ENCODE measurements at regions not wholly inside any gene's neighbourhood (a gene's known extent, or its start where the extent isn't known, plus 50 kb on each side); places are given as distances from the start of the nearest gene placed in this dataset.

DNA sequence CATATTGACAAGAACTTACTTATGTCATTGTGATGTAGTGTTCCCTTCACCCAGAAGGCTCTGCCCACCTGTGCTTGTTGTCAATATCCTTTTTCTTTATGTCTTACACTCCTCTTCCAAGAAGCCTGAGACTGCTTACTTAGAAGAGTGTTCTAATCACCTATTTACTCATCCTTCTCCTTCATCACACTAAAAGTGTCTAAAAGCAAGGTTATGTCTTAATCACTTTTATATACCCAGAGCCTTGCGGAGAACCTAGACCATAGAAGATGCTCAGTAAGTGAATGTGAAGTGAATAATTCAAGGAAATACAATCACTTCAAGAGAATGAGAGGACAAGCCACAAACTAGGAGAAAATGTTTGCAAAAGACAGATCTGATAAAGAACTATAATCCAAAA, 177.6 kb upstream of the S100G start:
- Histone ChIP-seq H3K27ac (ENCODE audit: low read depth, low read length) (no peak overlapping the region), H3K36me3 (ENCODE audit: insufficient read depth, low read length) (no peaks in the 10 kb centered on the region), H3K4me3 (ENCODE audit: low read length) (no peak overlapping the region), H3K4me1 (ENCODE audit: insufficient read depth, low read length) (no peaks in the 10 kb centered on the region), H3K9me3 (ENCODE audit: low read length) (no peaks in the 10 kb centered on the region), H3K27me3 (ENCODE audit: insufficient read depth, low read length, poor library complexity, severe bottlenecking) (no peaks in the 10 kb centered on the region)
- Mint-ChIP-seq H3K27me3 (peaks cover 8 to 11% of the 10 kb centered on the region in 2 donors), H3K4me3 (no peak overlapping the region), H3K27ac (no peak overlapping the region), H3K9me3 (no peaks in the 10 kb centered on the region), H3K4me1 (no peaks in the 10 kb centered on the region), H3K36me3 (no peaks in the 10 kb centered on the region)
- DNase-seq: no peak
- CTCF ChIA-PET: interaction anchor here (0.5 kb wide), 1 partner anchor 1737 kb away, joined by 3 read pairs; no protein-coding TSS in a partner anchor
- POLR2A ChIA-PET: no interaction called here

DNA sequence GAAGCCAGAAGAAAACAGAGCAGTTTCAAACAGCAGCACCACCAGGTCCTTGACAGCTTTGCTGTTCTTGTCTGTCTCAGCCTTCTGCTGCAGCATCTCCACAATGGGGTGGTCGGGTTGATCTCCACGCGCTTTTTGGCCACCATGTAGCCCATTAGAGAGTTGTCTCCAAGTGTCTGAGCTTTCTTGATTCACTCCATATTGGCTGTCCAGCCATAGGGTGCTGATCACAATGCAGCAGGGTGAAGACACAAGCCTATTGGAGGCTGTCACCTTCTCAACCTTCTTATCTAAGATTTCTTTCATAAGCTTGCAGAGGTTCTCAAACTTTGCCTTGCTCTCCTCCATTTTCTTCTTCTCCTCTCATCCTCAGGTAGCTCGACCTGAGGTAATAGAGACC, 175.4 kb upstream of the S100G start:
- POLR2A ChIA-PET: no interaction called here
- peaks cover 0 to 5% (median 3%) of the 10 kb centered on the region in 3 donors for H3K4me1 Mint-ChIP-seq
- no peak for DNase-seq
- no peak overlapping the region for H3K27ac ChIP-seq (ENCODE audit: low read depth, low read length)
- H3K27me3 Mint-ChIP-seq: peaks cover 7 to 8% of the 10 kb centered on the region in 2 donors
- H3K36me3 ChIP-seq (ENCODE audit: insufficient read depth, low read length): no peaks in the 10 kb centered on the region
- no peaks in the 10 kb centered on the region for H3K27me3 ChIP-seq (ENCODE audit: insufficient read depth, low read length, poor library complexity, severe bottlenecking)
- no peaks in the 10 kb centered on the region for H3K4me1 ChIP-seq (ENCODE audit: insufficient read depth, low read length)
- CTCF ChIA-PET: no interaction called here
- no peak overlapping the region for H3K4me3 ChIP-seq (ENCODE audit: low read length)
- no peaks in the 10 kb centered on the region for H3K36me3 Mint-ChIP-seq
- no peak overlapping the region for H3K27ac Mint-ChIP-seq
- no peak overlapping the region for H3K4me3 Mint-ChIP-seq
- no peaks in the 10 kb centered on the region for H3K9me3 ChIP-seq (ENCODE audit: low read length)
- no peaks in the 10 kb centered on the region for H3K9me3 Mint-ChIP-seq

DNA sequence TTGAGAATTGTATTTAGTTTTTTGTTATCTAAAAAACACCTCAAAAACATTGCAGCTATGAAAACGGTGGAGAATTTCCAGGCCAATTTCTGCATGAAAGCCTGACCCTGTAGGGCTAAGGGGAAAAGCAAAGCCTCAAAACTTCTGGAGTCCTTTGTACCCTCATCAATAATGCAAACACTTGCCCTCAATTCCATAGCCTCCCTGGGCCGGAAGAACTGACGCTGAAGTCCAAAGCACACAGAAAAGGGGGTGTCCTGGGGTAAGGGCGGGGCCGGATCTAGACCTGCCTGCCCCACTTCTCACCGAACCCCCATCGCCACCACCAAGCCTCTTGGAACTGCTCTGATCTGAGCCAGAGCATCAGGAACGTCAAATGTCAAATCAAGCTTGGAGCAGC, 173.9 kb upstream of the S100G start:
- no peak overlapping the region for H3K4me3 Mint-ChIP-seq
- peaks cover 7 to 8% of the 10 kb centered on the region in 2 donors for H3K27me3 Mint-ChIP-seq
- DNase-seq: no peak
- Histone ChIP-seq H3K36me3 (ENCODE audit: insufficient read depth, low read length) (no peaks in the 10 kb centered on the region), H3K4me3 (ENCODE audit: low read length) (no peak overlapping the region), H3K9me3 (ENCODE audit: low read length) (no peaks in the 10 kb centered on the region), H3K27me3 (ENCODE audit: insufficient read depth, low read length, poor library complexity, severe bottlenecking) (no peaks in the 10 kb centered on the region), H3K4me1 (ENCODE audit: insufficient read depth, low read length) (no peaks in the 10 kb centered on the region), H3K27ac (ENCODE audit: low read depth, low read length) (no peak overlapping the region)
- H3K9me3 Mint-ChIP-seq: no peaks in the 10 kb centered on the region
- no peak overlapping the region for H3K27ac Mint-ChIP-seq
- ChIA-PET CTCF (no interaction called here), POLR2A (no interaction called here)
- H3K4me1 Mint-ChIP-seq: peaks cover 0 to 6% (median 3%) of the 10 kb centered on the region in 3 donors
- H3K36me3 Mint-ChIP-seq: no peaks in the 10 kb centered on the region

DNA sequence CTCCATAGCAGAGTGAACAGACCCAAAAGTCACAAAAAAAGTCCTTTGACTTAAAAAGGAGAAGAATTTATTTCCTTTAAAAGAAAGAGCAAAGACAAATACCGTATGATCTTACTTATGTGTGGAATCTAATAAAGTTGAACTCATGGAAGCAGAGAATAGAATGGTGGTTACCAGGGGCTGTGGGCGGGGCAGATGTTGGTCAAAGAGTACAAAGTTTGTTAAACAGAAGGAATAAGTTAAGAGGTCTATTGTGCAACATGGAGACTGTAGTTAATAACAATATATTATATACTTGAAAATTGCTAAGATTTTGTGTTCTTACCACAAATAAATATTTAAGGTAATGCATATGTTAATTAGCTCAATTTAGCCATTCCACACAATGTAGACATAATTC, 173.3 kb upstream of the S100G start:
- H3K4me3 Mint-ChIP-seq: no peak overlapping the region
- peak overlapping the region in 1 of 8 donors; percentile 56 for H3K27ac Mint-ChIP-seq
- Histone ChIP-seq H3K27me3 (ENCODE audit: insufficient read depth, low read length, poor library complexity, severe bottlenecking) (no peaks in the 10 kb centered on the region), H3K9me3 (ENCODE audit: low read length) (no peaks in the 10 kb centered on the region), H3K36me3 (ENCODE audit: insufficient read depth, low read length) (no peaks in the 10 kb centered on the region), H3K4me3 (ENCODE audit: low read length) (no peak overlapping the region), H3K4me1 (ENCODE audit: insufficient read depth, low read length) (no peaks in the 10 kb centered on the region), H3K27ac (ENCODE audit: low read depth, low read length) (no peak overlapping the region)
- DNase-seq: no peak
- H3K9me3 Mint-ChIP-seq: no peaks in the 10 kb centered on the region
- H3K27me3 Mint-ChIP-seq: peaks cover 7% of the 10 kb centered on the region in 2 donors
- ChIA-PET CTCF (no interaction called here), POLR2A (no interaction called here)
- peaks cover 0 to 6% (median 3%) of the 10 kb centered on the region in 3 donors for H3K4me1 Mint-ChIP-seq
- no peaks in the 10 kb centered on the region for H3K36me3 Mint-ChIP-seq

DNA sequence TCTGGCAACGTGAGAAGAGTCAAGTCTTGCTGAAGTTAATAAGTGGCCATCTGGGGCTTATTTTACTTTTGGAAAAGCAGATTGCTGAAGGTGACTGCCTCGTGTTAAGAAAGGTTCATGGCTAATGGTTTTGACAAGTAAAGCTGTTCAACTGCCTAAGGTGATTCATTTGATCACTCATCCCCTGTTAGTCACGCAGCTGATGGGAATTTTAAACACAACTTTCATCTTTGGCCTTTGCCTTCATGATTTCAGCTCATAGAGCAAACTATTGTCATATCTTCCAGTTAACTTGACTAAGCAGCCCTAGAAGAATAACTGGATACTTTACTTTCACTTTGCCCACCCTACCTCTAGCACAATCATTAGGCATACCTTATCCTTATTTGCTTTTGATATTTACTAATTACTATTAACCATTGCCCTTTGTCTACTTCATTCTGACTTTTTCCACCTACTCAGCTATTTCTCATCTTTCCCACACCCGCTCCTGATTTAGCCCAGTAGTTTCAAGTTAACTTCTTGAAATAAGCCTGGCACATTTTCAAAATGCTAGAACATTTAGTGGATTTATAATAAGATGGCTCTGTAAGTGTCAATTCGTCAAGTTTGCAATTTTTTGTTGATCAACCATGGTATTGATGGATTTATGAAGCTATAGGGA, 170.6 kb upstream of the S100G start:
- ChIA-PET POLR2A (no interaction called here), CTCF (no interaction called here)
- peaks cover 3 to 6% (median 6%) of the 10 kb centered on the region in 3 donors for H3K4me1 Mint-ChIP-seq
- Histone ChIP-seq H3K36me3 (ENCODE audit: insufficient read depth, low read length) (no peaks in the 10 kb centered on the region), H3K4me3 (ENCODE audit: low read length) (no peak overlapping the region), H3K9me3 (ENCODE audit: low read length) (no peaks in the 10 kb centered on the region), H3K27ac (ENCODE audit: low read depth, low read length) (no peak overlapping the region), H3K27me3 (ENCODE audit: insufficient read depth, low read length, poor library complexity, severe bottlenecking) (no peaks in the 10 kb centered on the region), H3K4me1 (ENCODE audit: insufficient read depth, low read length) (no peaks in the 10 kb centered on the region)
- H3K27ac Mint-ChIP-seq: no peak overlapping the region
- no peaks in the 10 kb centered on the region for H3K9me3 Mint-ChIP-seq
- no peaks in the 10 kb centered on the region for H3K36me3 Mint-ChIP-seq
- H3K4me3 Mint-ChIP-seq: peak overlapping the region in 1 of 7 donors; percentile 29
- DNase-seq: no peak
- H3K27me3 Mint-ChIP-seq: peaks cover 0 to 3% of the 10 kb centered on the region in 2 donors

DNA sequence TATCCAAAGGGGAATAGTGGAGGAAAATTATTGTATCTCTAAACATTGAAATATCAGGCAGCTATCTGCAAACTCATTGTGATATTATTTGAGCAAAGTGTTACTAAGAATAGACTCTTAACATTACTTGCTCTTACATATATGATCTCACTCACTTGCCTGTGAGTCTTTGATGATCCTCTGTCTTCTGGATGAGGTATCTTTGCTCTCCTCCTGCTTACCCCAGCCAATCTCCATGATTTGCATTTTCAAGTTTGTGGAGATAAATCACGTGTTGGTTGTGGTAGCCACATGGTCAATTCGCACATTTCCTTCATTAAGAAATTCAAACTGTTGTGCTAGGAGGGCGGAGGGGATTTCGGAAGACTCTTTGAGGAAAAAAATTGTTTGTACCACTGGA, 169.9 kb upstream of the S100G start:
- ChIA-PET CTCF (no interaction called here), POLR2A (no interaction called here)
- no peaks in the 10 kb centered on the region for H3K36me3 ChIP-seq (ENCODE audit: insufficient read depth, low read length)
- H3K9me3 ChIP-seq (ENCODE audit: low read length): no peaks in the 10 kb centered on the region
- no peak overlapping the region for H3K27ac ChIP-seq (ENCODE audit: low read depth, low read length)
- Mint-ChIP-seq H3K27ac (no peak overlapping the region), H3K36me3 (no peaks in the 10 kb centered on the region), H3K9me3 (no peaks in the 10 kb centered on the region), H3K4me3 (no peak overlapping the region), H3K27me3 (peaks cover 0 to 3% of the 10 kb centered on the region in 2 donors), H3K4me1 (peaks cover 6% of the 10 kb centered on the region in 3 donors)
- no peak for DNase-seq
- no peaks in the 10 kb centered on the region for H3K4me1 ChIP-seq (ENCODE audit: insufficient read depth, low read length)
- no peak overlapping the region for H3K4me3 ChIP-seq (ENCODE audit: low read length)
- no peaks in the 10 kb centered on the region for H3K27me3 ChIP-seq (ENCODE audit: insufficient read depth, low read length, poor library complexity, severe bottlenecking)

DNA sequence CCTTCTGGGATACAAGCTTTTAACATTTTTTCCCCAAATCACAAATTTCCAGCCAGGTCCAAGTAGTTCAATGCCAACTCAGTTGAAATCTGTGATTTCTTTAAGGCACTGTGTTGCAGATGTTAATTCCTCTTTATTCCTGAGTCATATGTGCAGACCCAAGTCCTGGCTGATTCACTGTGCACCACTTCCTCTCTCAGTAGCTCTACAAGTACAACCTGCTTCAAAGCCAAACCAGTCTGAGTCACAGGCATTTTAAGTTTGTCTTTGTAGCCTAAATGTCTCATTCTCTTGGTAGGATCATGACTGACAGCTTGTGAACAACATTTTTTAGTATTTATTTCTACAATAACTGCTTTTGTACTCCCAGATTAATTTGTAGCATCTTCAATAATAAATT, 165.6 kb upstream of the S100G start:
- H3K9me3 Mint-ChIP-seq: peaks cover 0 to 1% (median 0%) of the 10 kb centered on the region in 5 donors
- no peak overlapping the region for H3K4me3 Mint-ChIP-seq
- H3K27me3 ChIP-seq (ENCODE audit: insufficient read depth, low read length, poor library complexity, severe bottlenecking): no peaks in the 10 kb centered on the region
- H3K4me3 ChIP-seq (ENCODE audit: low read length): no peak overlapping the region
- H3K36me3 Mint-ChIP-seq: no peaks in the 10 kb centered on the region
- no peaks in the 10 kb centered on the region for H3K4me1 ChIP-seq (ENCODE audit: insufficient read depth, low read length)
- H3K36me3 ChIP-seq (ENCODE audit: insufficient read depth, low read length): no peaks in the 10 kb centered on the region
- CTCF ChIA-PET: no interaction called here
- no peaks in the 10 kb centered on the region for H3K9me3 ChIP-seq (ENCODE audit: low read length)
- H3K27me3 Mint-ChIP-seq: peaks cover 2 to 6% of the 10 kb centered on the region in 2 donors
- H3K4me1 Mint-ChIP-seq: peaks cover 3 to 6% (median 4%) of the 10 kb centered on the region in 3 donors
- no peak overlapping the region for H3K27ac ChIP-seq (ENCODE audit: low read depth, low read length)
- no peak overlapping the region for H3K27ac Mint-ChIP-seq
- DNase-seq: peak in 1 of 5 donors; percentile 17
- POLR2A ChIA-PET: no interaction called here

DNA sequence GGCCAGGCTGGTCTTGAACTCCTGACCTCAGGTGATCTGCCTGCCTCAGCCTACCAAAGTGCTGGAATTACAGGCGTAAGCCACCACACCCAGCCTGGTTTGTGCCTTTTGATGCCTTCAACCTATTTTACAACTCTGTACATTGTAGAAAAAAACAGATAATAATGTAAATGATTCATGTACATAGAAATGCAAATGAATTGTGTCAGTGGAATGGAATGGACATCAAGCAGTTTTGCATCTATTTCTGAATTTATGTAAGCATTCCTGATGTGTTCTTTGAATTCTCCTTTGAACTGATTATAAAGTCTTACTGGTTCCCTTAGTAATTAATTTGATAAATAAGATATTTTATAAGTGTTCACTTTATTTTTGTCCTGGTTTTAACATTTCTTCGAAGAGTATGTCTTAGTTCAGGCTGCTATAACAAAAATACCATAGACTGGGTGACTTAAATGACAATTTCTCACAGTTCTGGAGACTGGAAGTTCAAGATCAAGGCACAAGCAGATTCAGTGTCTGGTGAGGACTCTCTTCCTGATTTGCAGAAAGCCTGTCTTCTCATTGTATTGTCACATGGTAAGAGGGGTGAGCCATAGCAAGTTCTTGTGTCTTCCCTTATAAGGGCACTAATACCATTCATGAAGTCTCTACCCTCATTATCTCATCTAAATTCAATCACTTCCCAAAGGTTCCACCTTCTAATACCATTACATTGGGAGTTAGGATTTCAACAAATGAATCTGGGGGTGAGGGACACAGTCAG, 162.2 kb upstream of the S100G start:
- no peak for DNase-seq
- Mint-ChIP-seq H3K36me3 (no peaks in the 10 kb centered on the region), H3K27ac (no peak overlapping the region), H3K4me1 (peaks cover 0 to 6% (median 4%) of the 10 kb centered on the region in 3 donors), H3K9me3 (peaks cover 0 to 1% (median 0%) of the 10 kb centered on the region in 5 donors), H3K4me3 (no peak overlapping the region), H3K27me3 (peaks cover 6 to 7% of the 10 kb centered on the region in 2 donors)
- ChIA-PET CTCF (no interaction called here), POLR2A (no interaction called here)
- H3K4me1 ChIP-seq (ENCODE audit: insufficient read depth, low read length): no peaks in the 10 kb centered on the region
- no peaks in the 10 kb centered on the region for H3K36me3 ChIP-seq (ENCODE audit: insufficient read depth, low read length)
- no peak overlapping the region for H3K4me3 ChIP-seq (ENCODE audit: low read length)
- no peak overlapping the region for H3K27ac ChIP-seq (ENCODE audit: low read depth, low read length)
- H3K27me3 ChIP-seq (ENCODE audit: insufficient read depth, low read length, poor library complexity, severe bottlenecking): no peaks in the 10 kb centered on the region
- no peaks in the 10 kb centered on the region for H3K9me3 ChIP-seq (ENCODE audit: low read length)

Measured in CD8-positive, alpha-beta memory T cell (primary cell).